HEK293T (cell line): ENCODE measurements at regions not wholly inside any gene's neighbourhood (a gene's known extent, or its start where the extent isn't known, plus 50 kb on each side); places are given as distances from the start of the nearest gene placed in this dataset.

Source experiments
- ARNT ChIP-seq: fragments of 450-650 bp; IDR thresholded peaks from 2 replicates; pipeline ENCODE4 v1.6.1; 2017; ENCODE audit warnings: mild to moderate bottlenecking
- CTBP1 ChIP-seq: fragments of 450-650 bp; IDR thresholded peaks from 2 replicates; pipeline ENCODE4 v1.6.1; 2016; ENCODE audit warnings: borderline replicate concordance
- ELF4 ChIP-seq: fragments of 450-650 bp; IDR thresholded peaks from 2 replicates; pipeline ENCODE4 v1.6.1; 2017; ENCODE audit warnings: antibody characterized with exemption
- FOXA1 ChIP-seq: fragments of 450-650 bp; IDR thresholded peaks from 2 replicates; pipeline ENCODE4 v1.6.1; 2016; ENCODE audit warnings: mild to moderate bottlenecking
- FOXK2 ChIP-seq: fragments of 450-650 bp; IDR thresholded peaks from 2 replicates; pipeline ENCODE4 v1.6.1; 2016; ENCODE audit warnings: mild to moderate bottlenecking
- HDGF ChIP-seq: fragments of 450-650 bp; IDR thresholded peaks from 2 replicates; pipeline ENCODE4 v1.6.1; 2017; ENCODE audit warnings: antibody characterized with exemption, borderline replicate concordance
- NFRKB ChIP-seq: fragments of 450-650 bp; IDR thresholded peaks from 2 replicates; pipeline ENCODE4 v1.6.1; 2016; ENCODE audit warnings: mild to moderate bottlenecking, moderate library complexity
- PKNOX1 ChIP-seq: fragments of 450-650 bp; IDR thresholded peaks from 2 replicates; pipeline ENCODE4 v1.6.1; 2016
- SP1 ChIP-seq: fragments of 450-650 bp; IDR thresholded peaks from 2 replicates; pipeline ENCODE4 v1.6.1; 2017
- SUZ12 ChIP-seq: fragments of 450-650 bp; IDR thresholded peaks from 2 replicates; pipeline ENCODE4 v1.6.1; 2016; ENCODE audit warnings: mild to moderate bottlenecking
- TARDBP ChIP-seq: fragments of 450-650 bp; IDR thresholded peaks from 2 replicates; pipeline ENCODE4 v1.6.1; 2016
- ZNF384 ChIP-seq: fragments of 450-650 bp; IDR thresholded peaks from 2 replicates; pipeline ENCODE4 v1.6.1; 2016

DNA sequence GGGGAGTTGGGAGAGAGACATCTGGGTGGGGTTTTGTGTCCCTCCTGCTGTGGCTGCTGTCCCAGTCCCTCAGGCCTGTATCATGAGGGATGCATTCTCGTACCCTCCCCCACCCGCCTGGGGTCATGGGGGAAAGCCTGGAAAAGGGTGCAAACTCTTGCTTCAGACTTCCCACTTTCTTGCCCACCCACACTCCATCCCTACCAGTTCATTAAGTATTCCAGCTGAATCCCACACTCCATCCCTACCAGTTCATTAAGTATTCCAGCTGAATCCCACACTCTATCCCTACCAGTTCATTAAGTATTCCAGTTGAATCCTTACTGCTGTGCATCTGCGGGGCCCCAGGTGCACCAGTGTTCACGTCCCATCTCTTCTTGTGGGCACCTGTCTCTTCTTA, 116.3 kb downstream of the ACAA2 start:
- TF ChIP-seq SP1 (no peak), PKNOX1 (no peak), SUZ12 (no peak), ARNT (no peak), CTBP1 (no peak), ZNF384 (no peak), TARDBP (no peak), ELF4 (no peak), NFRKB (no peak), FOXK2 (no peak), HDGF (no peak), FOXA1 (no peak)
